ENCODE measurements at regions not wholly inside any gene's neighbourhood (a gene's known extent, or its start where the extent isn't known, plus 50 kb on each side); places are given as distances from the start of the nearest gene placed in this dataset.
"Not testable (repeated sequence)": the region's sequence is repeated elsewhere in the genome, so short reads cannot be mapped to it uniquely, and the experiment has no call there.

DNA sequence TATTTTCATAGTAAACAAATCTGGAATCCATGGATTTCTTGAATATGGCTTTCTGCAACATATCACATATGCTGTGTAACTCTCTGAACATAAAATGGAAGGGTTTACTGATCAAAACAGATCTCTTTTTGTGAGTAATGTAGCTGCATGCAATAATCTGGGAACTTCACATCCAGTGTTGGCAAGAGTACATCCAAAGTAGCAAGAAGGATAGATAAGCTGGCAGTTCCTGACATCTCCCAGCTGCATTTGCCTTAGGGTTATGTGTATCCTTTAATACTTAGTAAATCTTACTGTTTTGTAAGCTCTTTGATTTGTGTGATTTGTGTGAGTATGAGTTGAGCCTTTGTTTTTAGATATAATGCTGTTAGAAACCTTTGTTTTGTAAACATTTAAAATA is 280.4 kb upstream of the CNTN5 start:
- Histone ChIP-seq H3K9me3 (ENCODE audit: insufficient read depth, low read length) (no peaks in the 10 kb centered on the region), H3K4me2 (ENCODE audit: low read length) (no peak overlapping the region), H3K9ac (ENCODE audit: low read length) (no peak overlapping the region), H3K4me1 (ENCODE audit: low read length) (no peaks in the 10 kb centered on the region), H3K27ac (ENCODE audit: low read length) (no peak overlapping the region), H4K20me1 (ENCODE audit: insufficient read depth, low read length) (no peaks in the 10 kb centered on the region), H3K27me3 (ENCODE audit: low read depth, low read length) (no peaks in the 10 kb centered on the region), H3K36me3 (replicated peaks; ENCODE audit: low read depth, low read length) (no peaks in the 10 kb centered on the region), H2AFZ (ENCODE audit: low read depth, low read length) (no peak overlapping the region), H3K4me3 (ENCODE audit: low read length) (no peak overlapping the region), H3K79me2 (ENCODE audit: low read length) (no peaks in the 10 kb centered on the region)
- TF ChIP-seq, protein P1, sequence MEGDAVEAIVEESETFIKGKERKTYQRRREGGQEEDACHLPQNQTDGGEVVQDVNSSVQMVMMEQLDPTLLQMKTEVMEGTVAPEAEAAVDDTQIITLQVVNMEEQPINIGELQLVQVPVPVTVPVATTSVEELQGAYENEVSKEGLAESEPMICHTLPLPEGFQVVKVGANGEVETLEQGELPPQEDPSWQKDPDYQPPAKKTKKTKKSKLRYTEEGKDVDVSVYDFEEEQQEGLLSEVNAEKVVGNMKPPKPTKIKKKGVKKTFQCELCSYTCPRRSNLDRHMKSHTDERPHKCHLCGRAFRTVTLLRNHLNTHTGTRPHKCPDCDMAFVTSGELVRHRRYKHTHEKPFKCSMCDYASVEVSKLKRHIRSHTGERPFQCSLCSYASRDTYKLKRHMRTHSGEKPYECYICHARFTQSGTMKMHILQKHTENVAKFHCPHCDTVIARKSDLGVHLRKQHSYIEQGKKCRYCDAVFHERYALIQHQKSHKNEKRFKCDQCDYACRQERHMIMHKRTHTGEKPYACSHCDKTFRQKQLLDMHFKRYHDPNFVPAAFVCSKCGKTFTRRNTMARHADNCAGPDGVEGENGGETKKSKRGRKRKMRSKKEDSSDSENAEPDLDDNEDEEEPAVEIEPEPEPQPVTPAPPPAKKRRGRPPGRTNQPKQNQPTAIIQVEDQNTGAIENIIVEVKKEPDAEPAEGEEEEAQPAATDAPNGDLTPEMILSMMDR (IDR thresholded peaks at IDR 0.05; ENCODE audit: low read depth, low read length): no peak
- no peak for TF ChIP-seq EZH2phosphoT487 (IDR thresholded peaks at IDR 0.05; ENCODE audit: low read depth)

DNA sequence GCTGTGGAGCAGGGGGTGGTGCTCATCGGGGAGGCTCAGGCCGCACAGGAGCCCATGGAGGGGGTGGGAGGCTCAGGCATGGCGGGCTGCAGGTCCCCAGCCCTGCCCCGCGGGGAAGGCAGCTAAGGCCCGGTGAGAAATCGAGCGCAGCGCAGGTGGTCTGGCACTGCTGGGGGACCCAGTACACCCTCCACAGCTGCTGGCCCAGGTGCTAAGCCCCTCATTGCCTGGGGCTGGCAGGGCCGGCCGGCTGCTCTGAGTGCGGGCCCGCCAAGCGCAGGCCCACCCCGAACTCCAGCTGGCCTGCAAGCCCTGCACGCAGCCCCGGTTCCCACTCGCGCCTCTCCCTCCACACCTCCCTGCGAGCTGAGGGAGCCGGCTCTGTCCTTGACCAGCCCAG is 257.3 kb upstream of the CNTN5 start:
- H4K20me1 ChIP-seq (ENCODE audit: insufficient read depth, low read length); H3K27me3 ChIP-seq (ENCODE audit: low read depth, low read length); H3K9ac ChIP-seq (ENCODE audit: low read length): not testable (repeated sequence)

DNA sequence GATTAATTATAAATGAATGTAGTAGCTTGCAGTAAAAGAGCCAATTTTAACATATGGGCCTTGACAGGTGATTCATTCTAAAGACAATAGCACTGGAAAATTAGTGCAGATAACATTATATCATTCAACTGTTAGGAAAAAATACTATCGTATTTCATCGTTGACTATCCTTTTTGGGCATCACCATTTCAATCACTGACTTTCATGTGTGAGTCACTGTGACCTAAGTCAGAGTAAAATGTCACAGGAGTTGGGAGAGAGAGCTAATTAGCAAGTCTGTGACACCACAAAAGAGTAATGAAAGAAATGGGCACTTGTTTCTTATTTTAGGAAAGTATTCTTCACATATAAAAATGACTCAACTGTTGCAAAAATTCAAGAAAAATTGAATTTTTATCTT is 253.8 kb upstream of the CNTN5 start:
- Histone ChIP-seq H3K9ac (ENCODE audit: low read length) (no peak overlapping the region), H2AFZ (ENCODE audit: low read depth, low read length) (no peak overlapping the region), H3K36me3 (replicated peaks; ENCODE audit: low read depth, low read length) (no peaks in the 10 kb centered on the region), H3K79me2 (ENCODE audit: low read length) (no peaks in the 10 kb centered on the region), H3K4me1 (ENCODE audit: low read length) (no peaks in the 10 kb centered on the region), H3K4me3 (ENCODE audit: low read length) (no peak overlapping the region), H3K9me3 (ENCODE audit: insufficient read depth, low read length) (no peaks in the 10 kb centered on the region), H3K4me2 (ENCODE audit: low read length) (no peak overlapping the region), H4K20me1 (ENCODE audit: insufficient read depth, low read length) (no peaks in the 10 kb centered on the region), H3K27me3 (ENCODE audit: low read depth, low read length) (no peaks in the 10 kb centered on the region), H3K27ac (ENCODE audit: low read length) (no peak overlapping the region)
- no peak for TF ChIP-seq EZH2phosphoT487 (IDR thresholded peaks at IDR 0.05; ENCODE audit: low read depth)
- TF ChIP-seq, protein P1 (IDR thresholded peaks at IDR 0.05; ENCODE audit: low read depth, low read length): no peak

More for the DNA sequence above, 257.3 kb upstream of the CNTN5 start:
- not testable (repeated sequence) for H3K27ac ChIP-seq (ENCODE audit: low read length); H3K4me3 ChIP-seq (ENCODE audit: low read length); H2AFZ ChIP-seq (ENCODE audit: low read depth, low read length); H3K4me1 ChIP-seq (ENCODE audit: low read length); H3K79me2 ChIP-seq (ENCODE audit: low read length); H3K4me2 ChIP-seq (ENCODE audit: low read length); H3K9me3 ChIP-seq (ENCODE audit: insufficient read depth, low read length); H3K36me3 ChIP-seq (replicated peaks; ENCODE audit: low read depth, low read length)

DNA sequence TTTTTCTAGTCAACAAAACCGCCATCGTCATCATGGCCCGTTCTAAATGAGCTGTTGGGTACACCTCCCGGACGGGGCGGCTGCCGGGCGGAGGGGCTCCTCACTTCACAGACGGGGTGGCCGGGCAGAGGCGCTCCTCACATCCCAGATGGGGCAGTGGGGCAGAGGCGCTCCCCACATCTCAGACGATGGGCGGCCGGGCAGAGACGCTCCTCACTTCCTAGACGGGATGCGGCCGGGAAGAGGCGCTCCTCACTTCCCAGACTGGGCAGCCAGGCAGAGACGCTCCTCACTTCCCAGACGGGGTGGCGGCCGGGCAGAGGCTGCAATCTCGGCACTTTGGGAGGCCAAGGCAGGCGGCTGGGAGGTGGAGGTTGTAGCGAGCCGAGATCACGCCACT is 250.7 kb upstream of the CNTN5 start:
- H2AFZ ChIP-seq (ENCODE audit: low read depth, low read length); H3K4me1 ChIP-seq (ENCODE audit: low read length); H3K27me3 ChIP-seq (ENCODE audit: low read depth, low read length); H3K4me3 ChIP-seq (ENCODE audit: low read length); H3K79me2 ChIP-seq (ENCODE audit: low read length); H4K20me1 ChIP-seq (ENCODE audit: insufficient read depth, low read length); H3K9me3 ChIP-seq (ENCODE audit: insufficient read depth, low read length); H3K27ac ChIP-seq (ENCODE audit: low read length); H3K36me3 ChIP-seq (replicated peaks; ENCODE audit: low read depth, low read length); H3K9ac ChIP-seq (ENCODE audit: low read length); H3K4me2 ChIP-seq (ENCODE audit: low read length): not testable (repeated sequence)

DNA sequence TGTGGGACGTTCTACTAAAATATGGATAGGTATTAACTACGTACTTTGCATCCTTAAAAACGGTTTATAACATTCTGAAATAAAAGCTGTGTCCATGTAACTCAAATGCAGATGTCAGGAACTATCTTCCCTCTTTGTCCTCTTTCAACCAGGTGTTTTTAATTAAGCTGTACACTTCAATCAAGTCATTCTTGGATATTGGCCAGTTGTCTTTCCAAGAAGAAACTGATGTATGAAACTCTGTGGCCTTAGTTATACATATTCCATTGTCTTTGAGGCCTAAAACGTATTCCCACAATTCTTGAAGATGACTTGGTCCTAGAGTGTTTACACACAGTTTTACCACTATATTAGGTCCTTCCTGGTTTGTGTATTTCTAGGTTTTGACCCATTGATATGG is 249.0 kb upstream of the CNTN5 start:
- Histone ChIP-seq H3K36me3 (replicated peaks; ENCODE audit: low read depth, low read length) (no peaks in the 10 kb centered on the region), H2AFZ (ENCODE audit: low read depth, low read length) (no peak overlapping the region)

More for the DNA sequence above, 249.0 kb upstream of the CNTN5 start:
- no peaks in the 10 kb centered on the region for H3K4me1 ChIP-seq (ENCODE audit: low read length)
- H3K4me3 ChIP-seq (ENCODE audit: low read length): no peak overlapping the region
- no peaks in the 10 kb centered on the region for H3K79me2 ChIP-seq (ENCODE audit: low read length)
- H4K20me1 ChIP-seq (ENCODE audit: insufficient read depth, low read length): no peaks in the 10 kb centered on the region
- TF ChIP-seq, protein P1 (IDR thresholded peaks at IDR 0.05; ENCODE audit: low read depth, low read length): no peak
- no peak overlapping the region for H3K27ac ChIP-seq (ENCODE audit: low read length)
- no peak overlapping the region for H3K9ac ChIP-seq (ENCODE audit: low read length)
- H3K27me3 ChIP-seq (ENCODE audit: low read depth, low read length): no peaks in the 10 kb centered on the region
- H3K4me2 ChIP-seq (ENCODE audit: low read length): no peak overlapping the region
- no peaks in the 10 kb centered on the region for H3K9me3 ChIP-seq (ENCODE audit: insufficient read depth, low read length)

Measured in OCI-LY3 (cell line).